Fibroblast of lung (primary cell): ENCODE measurements at regions not wholly inside any gene's neighbourhood (a gene's known extent, or its start where the extent isn't known, plus 50 kb on each side); places are given as distances from the start of the nearest gene placed in this dataset.

Experiments
- EZH2 ChIP-seq: IDR thresholded peaks from 2 replicates; pipeline ENCODE4 v1.5.1; 2012; ENCODE audit warnings: low read length, control low read depth, mild to moderate bottlenecking; ENCODE audit errors: missing control alignments
- TF ChIP-seq, protein P1 (sequence below), 2 donors: IDR thresholded peaks in 1 of 2; conservative IDR thresholded peaks in 1 of 2; 1 replicate in 1 of 2; 2 replicates in 1 of 2; pipeline ENCODE4 v1.5.1; 2011 to 2012; ENCODE audit warnings: low read length in 2 of 2, control low read depth in 1 of 2, inconsistent platforms in 1 of 2, low read depth in 1 of 2, mild to moderate bottlenecking in 1 of 2

DNA sequence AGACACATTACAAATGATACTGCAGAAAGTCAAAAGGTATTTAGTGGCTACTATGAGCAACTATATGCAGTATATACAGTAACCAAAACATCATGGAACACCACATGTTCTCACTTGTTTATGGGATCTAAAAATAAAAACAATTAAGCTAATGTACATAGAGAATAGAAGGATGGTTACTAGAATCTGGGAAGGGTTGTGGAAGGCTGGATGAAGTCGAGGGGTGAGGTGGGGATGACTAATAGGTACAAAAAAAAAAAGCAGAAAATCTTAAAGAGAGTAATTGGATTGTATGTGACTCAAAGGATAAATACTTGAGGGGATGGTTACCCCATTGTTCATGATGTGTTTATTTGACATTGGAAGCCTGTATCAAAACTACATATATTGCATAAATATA, 848.8 kb upstream of the GBE1 start:
- TF ChIP-seq, protein P1, sequence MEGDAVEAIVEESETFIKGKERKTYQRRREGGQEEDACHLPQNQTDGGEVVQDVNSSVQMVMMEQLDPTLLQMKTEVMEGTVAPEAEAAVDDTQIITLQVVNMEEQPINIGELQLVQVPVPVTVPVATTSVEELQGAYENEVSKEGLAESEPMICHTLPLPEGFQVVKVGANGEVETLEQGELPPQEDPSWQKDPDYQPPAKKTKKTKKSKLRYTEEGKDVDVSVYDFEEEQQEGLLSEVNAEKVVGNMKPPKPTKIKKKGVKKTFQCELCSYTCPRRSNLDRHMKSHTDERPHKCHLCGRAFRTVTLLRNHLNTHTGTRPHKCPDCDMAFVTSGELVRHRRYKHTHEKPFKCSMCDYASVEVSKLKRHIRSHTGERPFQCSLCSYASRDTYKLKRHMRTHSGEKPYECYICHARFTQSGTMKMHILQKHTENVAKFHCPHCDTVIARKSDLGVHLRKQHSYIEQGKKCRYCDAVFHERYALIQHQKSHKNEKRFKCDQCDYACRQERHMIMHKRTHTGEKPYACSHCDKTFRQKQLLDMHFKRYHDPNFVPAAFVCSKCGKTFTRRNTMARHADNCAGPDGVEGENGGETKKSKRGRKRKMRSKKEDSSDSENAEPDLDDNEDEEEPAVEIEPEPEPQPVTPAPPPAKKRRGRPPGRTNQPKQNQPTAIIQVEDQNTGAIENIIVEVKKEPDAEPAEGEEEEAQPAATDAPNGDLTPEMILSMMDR (conservative IDR thresholded peaks at IDR 0.05 in 1 of 2, IDR thresholded peaks at IDR 0.05 in 1 of 2; ENCODE audit: low read depth in 1 of 2, low read length in 2 of 2) = no peak
- TF ChIP-seq EZH2 = no peak
